HG03066 (cell line): ENCODE measurements at regions not wholly inside any gene's neighbourhood (a gene's known extent, or its start where the extent isn't known, plus 50 kb on each side); places are given as distances from the start of the nearest gene placed in this dataset.

Experiments used
- ATAC-seq: cut with Tn5 transposase; IDR thresholded peaks from one replicate; pipeline ENCODE4 v1.9.1; 2021; ENCODE audit warnings: low read depth; ENCODE audit not compliant: unreplicated experiment

DNA sequence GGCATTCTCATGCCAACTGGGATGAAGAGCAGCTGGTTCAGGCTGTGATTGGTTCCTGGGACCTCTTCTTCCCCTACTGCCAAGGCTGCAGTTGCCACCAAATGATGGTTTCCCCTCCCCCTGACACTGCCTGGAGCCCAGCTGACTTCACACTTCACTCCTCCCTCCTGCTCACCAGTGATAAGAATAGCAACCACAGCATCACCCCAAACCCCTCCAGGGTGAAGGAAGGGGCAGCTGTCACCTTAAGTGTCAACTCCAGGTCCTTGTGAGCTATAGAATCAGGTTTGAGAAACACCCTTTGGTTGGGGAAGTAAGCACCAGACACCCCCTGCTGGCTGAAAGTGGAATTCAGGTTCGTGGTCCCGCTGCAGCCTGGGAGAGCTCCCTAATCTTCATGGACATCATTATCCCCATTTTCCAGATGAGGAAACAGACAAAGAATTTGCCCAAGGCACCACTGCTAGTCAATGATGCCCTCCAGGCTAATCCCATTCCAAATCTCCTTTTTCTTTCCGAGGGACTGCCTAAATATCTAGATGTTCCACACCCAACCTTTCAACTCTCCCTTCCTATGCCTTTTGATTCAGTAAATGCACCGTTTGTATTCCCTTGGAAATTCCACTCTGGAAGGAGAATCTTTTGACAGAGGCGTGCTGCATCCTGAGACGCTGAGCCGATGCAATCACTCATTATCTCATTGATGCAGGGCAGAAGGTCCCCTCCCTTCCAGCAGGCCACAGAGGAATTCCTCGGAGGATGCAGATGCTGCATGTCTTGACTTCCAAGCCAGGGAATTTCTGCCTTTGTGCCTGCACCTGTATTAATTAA lies 50.6 kb upstream of the UQCRFS1 start:
- no peak for ATAC-seq

DNA sequence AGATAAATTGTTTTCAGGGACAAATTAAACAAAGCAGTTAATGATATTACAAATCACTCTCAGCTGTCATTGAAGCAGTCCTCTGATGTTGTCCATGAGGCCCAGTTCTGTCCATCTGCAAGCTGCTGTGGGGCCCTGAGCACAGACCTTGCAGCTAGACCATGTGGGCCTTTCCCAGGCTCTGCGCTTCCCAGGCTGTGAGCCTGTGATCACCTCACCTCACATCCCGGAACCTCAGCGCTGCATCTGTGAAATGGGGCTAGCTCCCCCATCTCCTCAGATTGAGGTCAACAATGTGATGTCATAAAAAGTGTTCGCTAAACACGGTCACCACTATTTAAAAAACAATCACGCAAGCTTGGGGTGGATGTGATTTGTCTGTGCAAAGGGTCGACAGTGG lies 51.9 kb upstream of the UQCRFS1 start:
- ATAC-seq: no peak

DNA sequence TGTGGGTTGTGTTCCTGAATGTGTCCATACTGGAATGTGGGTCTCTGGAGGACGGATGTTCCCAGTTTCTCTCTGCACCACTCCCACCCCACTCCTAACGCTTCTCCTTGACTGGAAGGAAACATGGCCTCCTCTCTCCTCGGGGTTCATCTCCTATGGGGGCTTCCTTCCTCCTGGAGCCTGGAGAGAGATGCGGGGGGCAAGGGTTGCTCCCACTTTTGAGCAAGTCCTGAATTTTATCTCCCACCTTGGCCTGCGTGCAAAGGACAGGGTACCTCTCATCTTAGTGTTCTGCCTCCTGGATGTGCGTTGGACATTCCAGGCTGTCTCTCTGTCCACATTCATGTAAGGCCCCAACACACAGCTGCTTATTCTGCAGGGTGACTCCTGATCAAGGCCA lies 52.5 kb upstream of the UQCRFS1 start:
- no peak for ATAC-seq

DNA sequence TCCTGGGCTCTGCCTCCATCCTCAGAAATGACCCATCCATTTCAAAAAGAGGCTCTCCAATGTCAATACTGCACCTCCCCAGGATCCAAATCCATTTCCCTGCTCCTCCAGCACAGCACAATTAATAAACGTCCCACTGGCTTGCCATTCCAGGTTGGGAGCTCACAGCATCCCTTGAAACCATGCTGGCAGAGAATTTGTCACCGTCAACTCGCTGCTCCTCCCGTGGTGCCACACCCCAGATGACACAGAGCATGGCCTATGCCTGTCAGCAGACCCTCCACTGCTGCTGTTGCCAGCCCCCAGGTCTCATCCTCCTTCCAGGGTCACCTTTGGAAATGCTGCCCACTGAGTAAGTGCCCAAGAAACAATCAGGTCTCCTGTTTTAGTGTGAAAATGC lies 53.0 kb upstream of the UQCRFS1 start:
- ATAC-seq: no peak

DNA sequence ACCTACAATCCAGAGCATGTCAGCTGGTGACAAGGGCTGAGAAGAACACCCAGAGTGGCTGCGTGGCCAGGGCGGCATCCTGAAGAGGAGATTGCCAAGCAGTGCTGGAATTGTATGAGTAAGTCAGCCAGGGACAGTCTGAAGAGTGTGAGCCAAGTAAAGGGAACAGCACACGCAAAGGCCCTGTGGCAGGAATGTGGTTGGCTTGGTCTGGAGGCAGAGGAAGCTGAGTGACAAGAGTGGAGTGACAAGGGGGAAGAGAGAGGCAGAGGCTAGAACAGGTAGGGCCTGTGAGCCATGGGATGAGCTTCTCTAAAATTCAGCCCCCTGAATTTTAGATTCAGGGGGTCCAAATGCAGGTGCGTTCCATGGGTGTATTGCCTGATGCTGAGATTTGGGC lies 53.7 kb upstream of the UQCRFS1 start:
- ATAC-seq: no peak

DNA sequence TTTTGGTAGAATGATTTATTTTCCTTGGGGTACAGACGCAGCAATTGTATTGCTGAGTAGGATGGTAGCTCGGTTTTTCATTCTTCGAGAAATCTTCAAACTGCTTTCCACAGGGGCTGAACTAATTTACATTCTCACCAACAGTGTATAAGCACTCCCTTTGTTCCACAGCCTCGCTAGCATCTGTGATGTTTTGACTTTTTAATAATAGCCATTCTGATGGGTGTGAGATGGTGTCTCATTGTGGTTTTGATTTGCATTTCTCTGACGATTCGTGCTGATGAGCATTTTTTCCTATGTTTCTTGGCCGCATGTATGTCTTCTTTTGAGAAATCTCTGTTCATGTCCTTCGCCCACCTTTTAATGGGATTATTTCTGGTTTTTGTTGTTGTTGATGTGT lies 54.8 kb upstream of the UQCRFS1 start:
- no peak for ATAC-seq

DNA sequence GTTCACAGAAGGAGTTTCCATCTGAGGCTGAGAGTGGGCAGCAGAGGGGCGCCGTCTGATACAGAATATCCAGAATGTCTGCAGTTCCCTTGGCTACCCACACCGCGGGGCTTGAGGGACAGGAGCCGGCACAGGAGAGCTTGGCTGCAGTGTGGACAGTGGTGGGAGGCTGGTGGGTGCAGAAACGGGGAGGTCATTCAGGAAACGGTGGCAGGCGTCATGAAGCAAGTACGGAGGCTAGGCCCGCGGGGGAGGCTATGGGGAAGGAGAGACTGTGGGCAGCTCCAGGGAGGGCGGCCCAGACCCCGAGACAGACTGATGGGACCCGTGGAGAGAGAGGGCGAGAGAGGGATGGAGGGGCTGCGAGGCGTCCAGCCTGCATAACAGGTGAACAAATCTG lies 55.2 kb upstream of the UQCRFS1 start:
- ATAC-seq: no peak

DNA sequence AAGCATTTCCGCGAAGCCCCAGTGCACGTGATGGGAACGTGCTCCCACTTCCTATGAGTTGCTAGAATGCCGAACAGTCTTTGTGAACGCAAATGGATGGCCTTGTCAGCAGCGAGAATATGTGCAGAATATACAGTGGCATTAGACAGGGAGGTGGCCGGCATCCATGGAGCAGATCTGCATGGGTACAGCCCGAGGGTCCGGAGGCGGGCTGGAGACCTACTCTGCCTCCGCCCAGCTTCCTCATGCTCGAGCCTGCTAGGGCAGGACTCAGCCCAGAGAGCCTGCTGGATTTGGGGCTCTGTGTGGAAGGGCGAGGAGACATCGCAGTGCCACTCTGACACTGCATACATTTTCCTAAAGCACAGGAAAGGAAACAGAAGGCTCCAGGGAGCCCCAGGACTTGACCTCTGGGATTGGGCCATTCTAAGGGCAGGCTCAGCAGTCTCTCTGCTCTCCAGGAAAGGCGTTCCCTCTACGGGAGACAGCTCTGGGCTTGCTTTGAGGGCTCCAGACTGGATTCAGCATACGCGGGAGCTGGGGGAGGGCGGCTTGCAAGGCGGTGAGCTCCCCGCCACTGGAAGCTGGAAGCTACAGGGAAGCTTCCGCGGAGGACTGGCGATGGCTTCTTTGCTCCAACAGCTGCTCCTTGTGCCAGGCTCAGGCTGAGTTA lies 55.9 kb upstream of the UQCRFS1 start:
- no peak for ATAC-seq

DNA sequence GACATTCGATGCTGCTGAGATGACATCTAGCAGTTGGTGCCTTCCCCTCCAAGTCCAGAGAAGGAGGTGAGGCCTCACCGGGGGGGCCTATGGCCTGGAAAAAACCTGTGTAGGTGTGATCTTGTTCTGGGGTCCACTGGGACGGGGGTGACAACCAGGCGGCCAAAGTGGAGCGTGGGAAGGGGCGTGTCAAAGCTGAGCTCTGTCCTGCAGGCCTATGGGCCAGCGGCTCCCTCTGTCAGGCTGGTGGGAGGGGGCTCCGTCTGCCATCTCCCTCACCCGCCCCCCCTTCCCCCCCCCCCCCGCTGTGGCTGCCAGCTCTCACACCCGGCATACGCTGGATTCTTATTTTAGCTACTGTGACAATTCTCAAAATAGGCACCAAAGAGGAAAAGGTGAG lies 56.7 kb upstream of the UQCRFS1 start:
- no peak for ATAC-seq

DNA sequence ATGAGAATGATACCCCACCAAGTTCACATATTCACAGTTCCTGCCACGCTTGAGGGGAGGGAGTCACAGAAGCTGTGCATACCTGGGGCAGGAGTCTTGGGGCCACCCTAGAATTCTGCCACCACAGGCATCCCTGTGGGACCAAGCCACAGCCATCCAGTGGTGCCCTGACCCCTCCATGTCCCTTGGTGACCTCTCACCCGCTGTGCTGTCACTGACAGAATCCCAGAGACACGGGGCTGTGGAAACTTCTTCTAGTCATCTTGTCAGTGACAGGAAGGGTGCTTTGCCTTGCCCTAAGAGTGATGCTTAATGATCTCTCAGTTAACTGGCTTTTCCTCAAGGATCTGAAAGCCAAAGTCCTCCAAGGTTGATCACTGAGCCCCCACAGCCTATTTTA lies 58.4 kb upstream of the UQCRFS1 start:
- no peak for ATAC-seq

DNA sequence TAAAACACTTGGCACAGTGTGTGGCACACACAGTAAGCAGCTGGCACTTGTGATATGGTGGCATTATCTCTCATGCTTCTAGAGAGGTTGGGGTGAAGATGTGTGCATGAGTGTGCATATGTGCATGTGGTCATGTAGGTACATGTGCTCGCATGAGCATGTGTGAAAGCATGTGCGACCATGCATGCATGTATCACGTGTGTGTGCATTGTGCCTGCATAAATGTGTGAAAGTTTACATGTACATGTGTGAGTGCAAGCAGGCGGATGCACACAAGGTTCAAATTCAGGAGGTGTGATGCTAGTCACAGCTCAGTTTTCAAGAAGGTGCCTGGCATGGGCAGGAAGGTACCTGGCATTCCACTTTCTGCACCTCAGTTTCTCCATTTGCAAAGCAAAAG lies 59.0 kb upstream of the UQCRFS1 start:
- ATAC-seq: no peak

DNA sequence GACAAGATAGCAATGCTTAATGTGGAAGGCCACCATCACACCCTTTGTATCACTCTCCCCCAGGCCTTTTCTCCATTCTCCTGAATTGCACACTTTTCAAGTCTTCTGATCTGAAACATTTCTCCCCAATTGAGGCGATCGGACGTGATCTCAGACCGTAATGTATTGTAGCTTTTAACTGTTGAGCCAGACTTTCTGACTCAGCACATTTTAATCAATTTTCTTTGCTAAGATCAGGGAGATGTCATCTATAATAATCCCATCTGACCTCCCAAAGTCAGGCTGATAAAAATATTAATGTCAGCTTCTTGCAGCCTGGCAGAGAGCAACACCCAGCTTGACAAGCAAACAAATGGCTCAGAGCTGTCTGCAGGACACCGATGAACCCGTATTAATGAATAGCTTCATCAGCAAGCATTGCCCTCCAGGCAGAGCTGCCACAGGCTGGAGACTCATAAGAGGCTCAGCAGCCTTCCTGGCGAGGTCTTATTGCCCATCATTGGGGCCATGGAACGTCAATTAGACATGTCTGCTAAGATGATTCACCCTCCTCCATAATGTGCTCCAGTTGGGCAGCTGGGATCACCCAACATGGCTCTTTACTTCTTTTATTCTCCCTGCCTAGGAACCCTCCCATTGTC lies 60.2 kb upstream of the UQCRFS1 start:
- no peak for ATAC-seq

DNA sequence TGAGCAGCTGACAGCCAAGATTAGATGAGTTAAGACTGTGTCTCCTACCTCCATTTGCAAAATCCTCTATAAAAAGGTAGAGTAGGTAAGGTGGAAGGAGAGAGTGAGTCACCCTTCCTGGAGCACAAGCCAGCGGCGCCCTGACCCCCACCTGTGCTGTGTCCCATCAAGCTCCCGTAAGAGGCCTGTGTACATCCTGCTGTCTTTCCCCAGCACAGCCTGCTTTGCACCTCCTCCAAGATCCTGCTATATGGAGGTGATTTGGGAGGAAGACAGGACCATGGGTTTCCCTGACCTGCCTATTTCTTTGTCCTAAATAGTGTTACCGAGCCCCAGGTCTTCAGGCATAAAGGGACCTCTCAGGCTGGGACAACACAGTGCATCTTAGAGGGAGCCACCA lies 62.3 kb upstream of the UQCRFS1 start:
- ATAC-seq: no peak

DNA sequence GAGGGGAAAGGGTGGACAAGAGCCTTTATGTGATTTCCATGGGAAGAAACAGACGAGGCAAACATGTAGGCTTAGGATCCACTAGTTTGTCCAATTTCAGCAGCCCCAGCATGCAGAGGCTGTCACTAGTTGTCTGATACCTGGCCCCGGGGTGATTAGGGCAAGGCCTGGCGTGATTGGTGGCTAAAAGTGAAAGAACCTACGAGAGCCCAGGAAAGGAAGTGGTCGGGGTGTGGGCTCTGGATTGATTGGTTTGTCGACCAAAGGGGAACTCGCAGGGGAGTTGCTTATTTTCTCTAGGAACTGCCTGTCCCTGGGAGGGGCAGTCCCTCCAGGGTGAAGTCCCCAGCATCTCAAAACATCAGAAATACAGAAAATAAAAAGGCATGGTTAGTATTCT lies 64.2 kb upstream of the UQCRFS1 start:
- peak; percentile 96 for ATAC-seq

DNA sequence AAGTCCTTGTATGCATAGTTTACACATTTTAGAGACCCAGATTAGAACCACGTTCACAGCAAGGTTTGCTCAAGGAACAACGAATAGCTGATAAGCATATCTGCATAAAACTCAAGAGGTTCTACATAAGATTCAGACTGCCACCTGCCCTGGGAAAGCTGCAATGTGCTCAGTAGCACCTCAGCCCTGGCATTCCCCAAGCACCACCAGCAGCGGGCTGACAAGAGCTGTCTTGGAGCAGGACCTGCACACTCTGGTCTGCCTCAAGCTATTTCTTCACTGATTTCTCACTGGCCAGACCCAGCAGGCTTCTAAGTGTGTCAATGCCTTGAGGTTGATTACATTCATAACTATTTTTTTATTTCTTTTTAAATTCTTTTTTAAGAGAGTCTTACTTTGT lies 65.8 kb upstream of the UQCRFS1 start:
- ATAC-seq: no peak

DNA sequence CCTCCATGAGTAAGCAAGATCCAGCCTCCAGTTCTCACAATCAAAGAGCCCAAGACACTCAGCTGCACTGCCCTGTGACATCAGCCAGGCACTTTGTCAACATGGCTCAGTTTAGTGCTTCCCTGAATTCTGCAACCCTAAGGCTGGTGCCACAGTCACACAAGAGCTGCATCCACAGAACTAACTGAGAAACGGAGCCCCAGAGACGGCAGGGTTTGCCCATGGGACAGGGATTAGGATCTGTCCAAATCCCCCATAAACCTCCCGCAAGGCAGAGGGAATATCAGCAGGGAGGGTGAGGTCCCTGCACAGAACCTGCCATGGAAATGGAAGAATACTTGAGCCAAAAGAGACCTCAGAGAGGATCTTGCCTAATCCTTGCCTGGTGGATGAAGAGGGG lies 70.4 kb upstream of the UQCRFS1 start:
- ATAC-seq: no peak

DNA sequence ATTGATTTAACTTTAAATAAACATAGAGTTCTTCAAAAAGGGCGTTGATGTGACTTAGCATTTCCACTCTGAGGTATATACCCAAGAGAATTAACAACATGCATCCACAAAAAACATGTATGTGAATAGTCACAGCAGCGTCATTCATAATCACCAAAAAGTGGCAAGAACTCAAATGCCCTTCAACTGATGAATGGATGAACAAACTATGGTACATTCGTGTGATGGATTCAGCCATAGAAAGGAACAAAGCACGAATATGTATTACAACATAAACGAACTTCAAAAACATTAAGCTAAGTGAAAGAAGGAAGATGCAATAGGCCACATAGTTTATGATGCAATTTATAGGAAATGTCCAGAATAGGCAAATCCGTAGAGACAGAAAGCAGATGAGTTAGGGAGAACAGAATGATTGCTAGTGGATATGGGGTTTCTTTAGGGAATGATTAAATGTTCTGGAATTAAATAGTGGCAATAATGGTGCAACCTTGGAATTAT lies 72.3 kb upstream of the UQCRFS1 start:
- no peak for ATAC-seq

DNA sequence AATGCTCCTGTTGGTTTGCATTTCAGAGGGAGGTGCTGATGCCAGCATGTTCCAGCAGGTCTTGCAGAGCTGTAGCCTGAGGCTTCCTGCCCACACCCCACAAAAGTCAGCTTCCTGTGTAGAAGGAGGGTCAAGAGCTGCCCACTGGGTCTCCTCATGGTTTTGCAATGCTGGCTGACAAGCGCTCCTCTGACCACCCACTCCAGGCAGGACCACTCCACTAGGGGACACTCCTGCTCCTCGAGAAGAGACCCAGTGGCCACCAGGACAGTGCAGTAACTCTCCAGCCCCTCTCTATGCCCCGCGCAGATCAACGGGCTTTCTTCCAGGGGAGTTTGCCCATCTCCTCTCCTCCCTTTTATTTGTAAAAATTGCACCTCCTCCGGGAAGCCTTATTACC lies 72.9 kb upstream of the UQCRFS1 start:
- ATAC-seq: no peak

DNA sequence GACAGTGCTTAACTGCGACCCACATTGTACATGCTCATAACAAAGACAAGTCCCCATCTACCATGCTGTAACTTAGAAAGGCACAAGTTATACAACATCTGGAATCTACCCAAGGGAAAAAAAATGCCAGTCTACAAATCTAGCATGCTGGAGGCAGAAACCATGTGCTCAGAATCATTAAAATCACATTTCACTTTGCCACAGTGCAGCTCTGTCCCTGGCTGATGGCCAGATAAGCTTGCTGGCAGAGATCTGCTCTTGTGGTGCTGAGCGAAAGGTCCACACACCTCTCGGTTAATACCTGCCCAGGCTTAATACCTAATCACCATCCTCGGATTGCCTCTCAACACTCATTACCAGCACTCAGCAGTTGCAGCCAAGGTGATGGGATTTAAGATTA lies 74.1 kb upstream of the UQCRFS1 start:
- ATAC-seq: no peak

DNA sequence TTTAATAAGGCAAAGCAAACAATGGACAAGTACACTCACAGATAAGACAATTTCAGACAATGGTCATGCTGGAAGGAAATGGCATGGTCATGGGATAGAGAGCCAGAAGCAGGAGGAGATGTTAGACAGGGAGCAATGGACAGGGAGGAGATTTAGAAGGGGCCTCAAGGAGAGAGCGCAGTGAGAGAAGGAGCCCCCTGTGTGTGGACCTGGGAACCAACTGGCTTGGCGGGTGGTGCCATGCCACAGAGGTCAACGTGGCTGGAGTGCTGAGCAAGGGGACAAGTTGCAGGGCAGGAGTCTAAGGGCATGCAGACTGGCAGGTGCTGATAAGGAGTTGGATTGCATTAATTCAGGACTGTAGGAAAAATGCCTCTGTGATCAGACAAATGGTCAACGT lies 75.3 kb upstream of the UQCRFS1 start:
- ATAC-seq: no peak

DNA sequence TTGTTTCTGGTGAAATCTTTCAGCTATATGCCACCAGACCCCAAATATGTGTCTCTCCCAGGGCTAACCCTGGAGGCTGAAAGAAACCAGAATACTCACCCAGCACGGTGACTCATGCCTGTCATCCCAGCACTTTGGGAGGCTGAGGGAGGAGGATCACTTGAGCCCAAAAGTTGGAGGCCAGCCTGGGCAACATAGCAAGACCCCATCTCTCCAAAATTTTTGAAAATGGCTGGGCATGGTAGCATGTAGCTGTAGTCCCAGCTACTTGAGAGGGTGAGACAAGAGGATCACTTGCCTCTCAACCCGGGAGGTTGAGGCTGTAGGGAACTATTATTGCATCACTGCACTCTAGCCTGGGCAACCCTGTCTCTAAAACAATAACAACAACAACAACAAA lies 76.1 kb upstream of the UQCRFS1 start:
- no peak for ATAC-seq

DNA sequence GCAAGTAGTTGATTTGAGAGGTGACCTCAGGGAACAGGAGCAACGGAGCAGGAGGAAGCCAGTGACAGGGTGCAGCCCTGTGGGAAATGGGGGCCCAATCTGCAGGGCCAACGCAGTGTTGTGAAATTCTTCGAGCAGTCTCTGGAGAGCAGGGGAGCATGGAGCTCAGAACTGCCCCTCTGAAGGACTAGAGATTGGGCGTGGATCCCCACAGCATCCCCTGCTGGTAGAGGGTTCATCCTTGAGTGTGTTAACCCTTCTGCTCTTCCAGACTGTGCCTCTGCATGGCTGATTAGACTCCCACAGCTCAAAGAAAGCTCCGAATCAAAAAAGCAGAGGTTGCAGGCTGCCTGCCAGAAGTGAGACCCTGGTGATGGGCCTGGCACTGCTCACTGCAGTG lies 77.9 kb upstream of the UQCRFS1 start:
- no peak for ATAC-seq
